VCaP (cell line): ENCODE measurements at regions not wholly inside any gene's neighbourhood (a gene's known extent, or its start where the extent isn't known, plus 50 kb on each side); places are given as distances from the start of the nearest gene placed in this dataset.
"Not testable (repeated sequence)": the region's sequence is repeated elsewhere in the genome, so short reads cannot be mapped to it uniquely, and the experiment has no call there.

ENCODE experiments used
- H3K27ac ChIP-seq: fragments of 450-650 bp; 2 replicates; pipeline ENCODE4 v1.5.1; 2017
- TF ChIP-seq, protein P1 (sequence below): fragments of 450-650 bp; conservative IDR thresholded peaks from 2 replicates; pipeline ENCODE4 v1.5.1; 2017; ENCODE audit warnings: mild to moderate bottlenecking, moderate library complexity

- TF ChIP-seq, protein P1, sequence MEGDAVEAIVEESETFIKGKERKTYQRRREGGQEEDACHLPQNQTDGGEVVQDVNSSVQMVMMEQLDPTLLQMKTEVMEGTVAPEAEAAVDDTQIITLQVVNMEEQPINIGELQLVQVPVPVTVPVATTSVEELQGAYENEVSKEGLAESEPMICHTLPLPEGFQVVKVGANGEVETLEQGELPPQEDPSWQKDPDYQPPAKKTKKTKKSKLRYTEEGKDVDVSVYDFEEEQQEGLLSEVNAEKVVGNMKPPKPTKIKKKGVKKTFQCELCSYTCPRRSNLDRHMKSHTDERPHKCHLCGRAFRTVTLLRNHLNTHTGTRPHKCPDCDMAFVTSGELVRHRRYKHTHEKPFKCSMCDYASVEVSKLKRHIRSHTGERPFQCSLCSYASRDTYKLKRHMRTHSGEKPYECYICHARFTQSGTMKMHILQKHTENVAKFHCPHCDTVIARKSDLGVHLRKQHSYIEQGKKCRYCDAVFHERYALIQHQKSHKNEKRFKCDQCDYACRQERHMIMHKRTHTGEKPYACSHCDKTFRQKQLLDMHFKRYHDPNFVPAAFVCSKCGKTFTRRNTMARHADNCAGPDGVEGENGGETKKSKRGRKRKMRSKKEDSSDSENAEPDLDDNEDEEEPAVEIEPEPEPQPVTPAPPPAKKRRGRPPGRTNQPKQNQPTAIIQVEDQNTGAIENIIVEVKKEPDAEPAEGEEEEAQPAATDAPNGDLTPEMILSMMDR = no peak
- H3K27ac ChIP-seq = no peak overlapping the region
Observed at GRCh38 chr18:67455890-67456501, 60.5 kb downstream of the DSEL start.

DNA sequence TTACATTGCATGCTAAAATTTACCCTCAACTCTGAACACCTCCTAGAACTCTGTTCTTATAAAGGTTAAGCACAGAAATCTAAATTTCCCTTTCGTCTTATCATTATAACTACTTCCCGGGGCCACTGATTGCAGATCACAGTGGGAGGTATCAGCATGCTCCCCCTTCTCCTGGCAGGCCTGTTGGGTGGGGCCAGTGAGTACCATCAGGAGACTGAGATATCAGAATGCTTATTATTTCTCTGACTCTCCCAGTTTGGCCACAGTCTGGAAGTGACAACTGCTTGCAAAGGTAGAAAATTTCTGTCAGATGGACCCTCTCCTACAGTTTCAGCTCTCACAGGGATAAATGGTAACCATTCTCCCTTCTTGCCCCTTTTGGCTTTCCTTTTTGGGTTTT lies 62.6 kb downstream of the DSEL start:
- TF ChIP-seq, protein P1 = no peak
- no peak overlapping the region for H3K27ac ChIP-seq

- TF ChIP-seq, protein P1 = no peak
- H3K27ac ChIP-seq = no peak overlapping the region
Observed at GRCh38 chr18:67451960-67452359, 64.6 kb downstream of the DSEL start.

- H3K27ac ChIP-seq = not testable (repeated sequence)
Observed at GRCh38 chr18:67451101-67451500, 65.4 kb downstream of the DSEL start.

DNA sequence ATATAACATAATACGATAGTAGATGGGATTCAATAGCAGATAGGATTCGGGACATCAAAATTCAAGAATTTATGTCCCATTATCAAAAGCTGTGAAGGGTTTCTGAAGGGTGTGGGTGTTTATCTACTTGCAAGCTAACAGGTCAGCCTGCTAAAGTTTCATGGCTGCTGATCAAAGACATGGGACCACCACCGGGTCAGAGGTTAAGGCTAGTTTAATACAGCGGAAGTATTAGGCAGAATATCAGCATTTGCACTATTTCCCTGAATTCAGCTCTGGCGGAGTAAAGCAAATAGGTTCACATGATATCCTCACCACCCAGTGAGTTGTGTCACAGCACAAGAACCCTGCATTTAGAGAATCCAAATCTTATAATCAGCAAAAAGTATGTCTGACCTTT lies 82.5 kb downstream of the DSEL start:
- TF ChIP-seq, protein P1 = no peak
- H3K27ac ChIP-seq = no peak overlapping the region

- H3K27ac ChIP-seq = no peak overlapping the region
- TF ChIP-seq, protein P1 = no peak
Observed at GRCh38 chr18:67432806-67433205, 83.7 kb downstream of the DSEL start.

- peak overlapping the region; percentile 30; the same call in 1 of the 2 replicates for H3K27ac ChIP-seq
- TF ChIP-seq, protein P1 = no peak
Observed at GRCh38 chr18:67428805-67429204, 87.7 kb downstream of the DSEL start.

DNA sequence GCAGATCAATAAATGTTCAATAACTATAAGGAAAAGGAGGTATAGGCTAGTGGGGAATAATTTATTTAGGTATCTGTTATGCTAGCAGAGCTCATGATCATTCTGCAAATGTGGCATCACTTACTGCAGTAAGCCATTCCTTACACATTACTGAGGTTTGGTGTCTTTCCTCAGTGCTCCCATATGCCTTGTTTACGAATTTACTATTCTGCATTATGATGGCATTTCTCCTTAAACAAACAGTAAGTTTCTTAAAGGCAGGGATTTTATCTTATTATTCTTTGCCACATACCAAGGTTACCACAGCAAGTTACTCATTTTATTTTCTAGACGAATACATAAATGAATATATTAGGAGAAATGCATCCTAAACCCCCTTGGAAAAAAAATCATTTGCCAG lies 88.4 kb downstream of the DSEL start:
- TF ChIP-seq, protein P1 = no peak

More for the DNA sequence above, 88.4 kb downstream of the DSEL start:
- H3K27ac ChIP-seq = no peak overlapping the region; the same call in 1 of the 2 replicates
